Activated CD4-positive, alpha-beta T cell treated with anti-CD3 and anti-CD28 coated beads, Interleukin-2, Interleukin-4, amounts not matched to agents 100 ng/mL and 50 ng/mL, durations not matched to agents 16 hours and 8 hours (primary cell): ENCODE measurements at regions not wholly inside any gene's neighbourhood (a gene's known extent, or its start where the extent isn't known, plus 50 kb on each side); places are given as distances from the start of the nearest gene placed in this dataset.

Experiments
- DNase-seq: peaks from one replicate; pipeline ENCODE4 v3.0.0-alpha.2; 2020; ENCODE audit warnings: low spot score

DNA sequence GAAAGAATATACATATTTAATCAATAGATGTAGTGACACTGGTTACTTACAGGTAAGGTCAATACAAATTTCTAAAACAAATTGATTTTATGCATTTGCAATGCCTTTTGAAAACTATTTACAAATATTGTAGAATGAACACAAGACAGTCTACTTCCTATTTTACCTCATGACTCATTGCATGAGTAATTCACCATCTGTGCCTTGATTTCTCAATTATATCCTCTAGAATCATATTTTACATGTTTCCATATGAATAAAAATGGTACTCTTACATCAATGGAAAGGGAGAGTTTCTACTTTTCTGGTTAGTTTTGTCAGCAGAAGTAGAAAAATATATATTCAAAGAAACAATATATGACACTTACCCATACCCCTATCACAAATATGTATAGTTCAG, 203.8 kb upstream of the CDH7 start:
- DNase-seq = no peak

DNA sequence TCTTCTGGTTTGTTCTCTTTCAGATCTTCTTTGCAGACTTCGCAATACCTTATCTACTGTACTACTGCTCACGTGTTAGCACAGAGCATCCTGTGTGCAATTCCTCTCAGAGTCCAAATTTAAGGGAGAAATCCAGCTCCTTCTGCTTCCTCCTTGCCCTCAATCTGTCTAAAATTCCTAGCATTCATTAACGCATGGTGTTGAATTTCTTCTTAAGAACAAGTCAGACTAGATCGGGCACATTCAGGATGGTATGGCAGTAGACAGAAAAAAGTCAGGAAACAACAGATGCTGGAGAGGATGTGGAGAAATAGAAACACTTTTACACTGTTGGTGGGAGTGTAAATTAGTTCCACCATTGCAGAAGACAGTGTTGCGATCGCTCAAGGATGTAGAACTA, 206.1 kb upstream of the CDH7 start:
- DNase-seq = no peak

DNA sequence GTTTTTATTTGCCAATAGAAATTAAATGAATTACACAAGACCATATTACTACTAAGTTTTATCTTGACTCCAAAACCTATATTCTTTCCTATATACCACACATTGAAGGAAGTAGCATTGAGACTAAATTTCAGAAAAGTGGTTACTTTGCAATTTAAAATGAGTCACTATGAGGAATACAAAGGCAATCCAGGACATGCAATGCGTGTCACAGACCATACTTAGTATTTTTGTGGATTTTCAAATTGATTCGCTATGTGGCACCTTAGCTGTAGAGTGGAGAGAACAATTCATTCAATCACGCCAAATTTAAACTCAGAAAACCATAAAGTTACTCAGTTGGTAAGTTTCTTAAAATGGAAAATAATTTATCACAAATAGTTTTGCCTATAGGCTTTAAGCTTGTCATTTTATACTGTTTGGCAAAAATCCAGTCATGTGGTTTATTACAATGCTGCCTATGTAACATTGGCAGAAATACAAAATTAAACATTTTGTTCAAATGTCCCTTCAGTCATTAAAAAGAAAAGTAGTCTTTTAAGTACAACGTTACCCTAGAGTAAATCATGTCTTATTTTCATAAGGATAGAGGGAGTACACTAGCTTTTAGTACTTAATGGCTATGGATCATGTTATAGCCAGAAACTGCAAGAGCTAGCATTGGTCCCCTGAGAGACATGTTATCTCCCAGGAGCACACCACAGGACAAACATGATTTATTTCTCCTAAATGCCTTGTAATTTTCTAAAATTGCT, 222.8 kb upstream of the CDH7 start:
- DNase-seq = no peak

DNA sequence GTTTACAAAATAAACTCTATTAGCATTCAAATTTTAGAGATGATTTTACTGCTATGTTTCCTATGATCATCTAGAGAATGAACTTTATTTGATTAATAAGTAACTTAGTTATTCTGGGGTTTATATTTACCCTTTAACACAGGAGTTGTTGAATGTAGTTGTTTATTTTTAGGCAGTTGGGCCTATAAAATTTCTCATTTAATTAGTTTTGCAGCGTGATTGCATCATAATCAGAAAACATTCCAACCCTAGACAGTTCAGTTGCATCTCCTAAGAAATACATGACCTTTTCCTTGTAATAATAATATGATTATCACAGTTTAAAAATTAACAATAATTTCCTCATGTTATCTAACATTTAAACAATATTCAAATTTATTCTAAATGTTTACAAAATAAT, 224.7 kb upstream of the CDH7 start:
- no peak for DNase-seq

DNA sequence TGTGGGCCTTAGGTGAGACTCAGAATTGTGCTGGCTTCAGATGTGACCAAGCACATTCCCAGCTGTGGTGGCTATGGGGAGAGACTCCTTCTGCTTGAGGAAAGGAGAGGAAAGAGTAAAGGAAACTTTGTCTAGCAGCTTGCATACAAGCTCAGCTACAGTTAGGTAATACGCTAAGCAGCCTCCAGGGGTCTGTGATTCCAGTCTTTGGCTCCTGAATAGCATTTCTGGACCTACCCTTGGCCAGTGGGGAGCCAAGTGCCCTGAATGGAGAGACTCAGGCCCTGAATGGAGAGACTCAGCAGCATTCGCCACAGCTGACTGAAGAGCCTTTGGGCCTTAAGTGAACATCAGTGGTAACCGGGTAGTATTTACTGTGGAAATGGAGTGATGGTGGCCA, 227.4 kb upstream of the CDH7 start:
- no peak for DNase-seq

DNA sequence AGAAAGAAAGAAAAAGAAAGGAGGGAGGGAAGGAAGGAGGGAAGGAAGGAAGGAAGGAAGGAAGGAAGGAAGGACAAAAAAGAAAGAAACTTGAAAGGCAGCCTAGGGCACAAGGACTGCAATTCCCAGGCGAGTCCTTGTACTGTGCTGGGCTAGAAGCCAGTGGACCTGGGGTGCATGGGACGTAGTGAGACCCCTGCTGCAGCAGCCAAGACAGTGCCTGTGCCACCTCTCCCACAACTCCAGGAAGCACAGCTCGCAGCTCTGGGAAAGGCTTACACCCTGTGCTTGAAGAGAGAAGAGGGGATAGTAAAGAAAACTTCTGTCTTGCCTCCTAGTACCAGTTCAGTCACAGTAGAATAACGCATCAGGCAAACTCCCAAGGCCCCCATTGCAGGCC, 227.9 kb upstream of the CDH7 start:
- DNase-seq = no peak

DNA sequence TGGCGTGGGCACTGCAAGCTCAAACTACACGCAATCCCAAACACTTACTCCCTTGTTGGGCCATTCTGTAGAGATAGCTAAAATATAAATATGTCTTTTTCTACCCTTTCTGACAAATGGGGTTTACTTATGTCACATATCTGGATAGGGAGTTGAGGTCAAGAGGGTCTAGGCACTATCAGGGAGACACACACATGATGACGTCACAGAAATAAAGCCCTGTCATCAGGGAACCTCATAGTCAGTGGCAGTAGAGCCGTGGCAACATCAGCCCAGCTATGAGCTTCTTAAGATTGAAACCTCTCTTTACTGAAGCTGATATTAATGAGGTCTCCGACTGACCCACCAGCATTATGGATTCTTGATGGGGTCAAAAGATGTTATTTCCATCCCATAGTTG, 234.6 kb upstream of the CDH7 start:
- no peak for DNase-seq

DNA sequence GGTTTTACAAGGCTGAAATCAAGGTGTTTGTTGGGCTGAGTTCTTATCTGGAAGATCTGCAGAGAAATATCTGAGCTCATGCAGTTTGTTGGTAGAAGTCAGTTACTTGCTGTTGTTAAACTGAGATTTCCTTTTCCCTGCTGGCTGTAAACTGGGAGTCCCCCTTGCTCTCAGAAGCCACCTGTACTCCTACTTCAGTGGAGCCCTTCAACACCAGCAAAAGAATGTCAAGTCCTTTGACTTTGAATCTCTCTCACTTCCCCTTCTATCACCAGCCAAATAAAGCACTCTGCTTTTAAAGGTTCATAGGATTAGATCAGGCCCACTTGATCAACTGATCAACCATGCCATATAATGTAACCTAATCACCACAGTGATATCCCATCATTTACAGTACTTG, 252.2 kb upstream of the CDH7 start:
- no peak for DNase-seq

DNA sequence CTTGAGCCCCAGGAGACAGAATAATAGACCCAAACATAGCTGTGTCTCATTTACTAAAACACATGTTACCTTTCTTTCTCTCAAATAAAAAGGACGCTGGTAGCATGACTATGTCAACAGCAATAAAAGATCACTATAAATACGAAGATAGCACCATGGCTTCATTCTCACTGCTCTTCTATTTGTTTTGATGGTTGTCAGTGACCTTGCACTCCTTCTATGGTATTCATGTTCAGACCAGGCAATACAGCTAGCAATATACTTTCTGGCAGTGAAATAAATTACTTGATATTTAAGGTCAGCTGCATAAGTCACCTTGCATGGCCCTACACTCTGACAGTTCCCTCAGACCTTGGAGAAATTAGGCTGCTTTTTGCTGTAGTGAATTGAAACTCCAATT, 263.2 kb upstream of the CDH7 start:
- DNase-seq = no peak

DNA sequence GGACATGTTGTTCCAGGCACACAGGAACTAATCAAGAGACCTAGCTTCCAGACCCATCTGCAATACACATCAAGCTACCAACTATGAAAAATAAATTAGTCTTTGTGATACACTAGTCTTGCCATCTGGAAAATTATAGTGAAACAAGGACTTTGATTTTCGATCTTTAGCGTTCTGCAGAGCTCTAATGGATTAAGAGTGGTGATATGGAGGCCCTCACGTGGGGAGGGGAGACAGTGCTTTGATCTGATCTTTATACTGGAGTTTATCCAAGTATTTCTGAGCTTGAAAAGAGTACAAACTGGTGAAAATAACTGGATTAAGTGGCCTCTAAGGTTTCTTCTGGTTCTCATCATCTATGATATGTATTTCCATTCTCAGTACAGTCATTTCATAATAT, 273.4 kb upstream of the CDH7 start:
- DNase-seq = no peak

DNA sequence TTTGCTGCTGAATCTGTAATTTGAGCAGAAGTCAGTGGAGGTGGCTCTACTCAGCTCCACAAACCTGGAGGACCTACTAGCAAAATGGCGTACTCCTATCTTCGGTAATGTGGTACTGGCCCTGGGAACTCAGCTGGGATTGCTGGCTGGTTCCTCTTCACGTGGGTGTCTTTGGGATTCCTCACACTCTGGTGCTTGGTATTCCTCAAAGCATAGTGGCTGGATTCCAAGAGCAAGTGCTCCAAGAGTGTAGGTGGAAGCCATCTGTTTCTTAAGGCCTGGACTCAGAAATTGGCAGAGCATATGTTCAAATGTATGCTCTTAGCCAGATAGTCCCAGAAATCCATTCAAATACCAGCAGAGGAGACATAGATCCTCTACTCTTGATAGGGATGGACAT, 281.9 kb upstream of the CDH7 start:
- no peak for DNase-seq

DNA sequence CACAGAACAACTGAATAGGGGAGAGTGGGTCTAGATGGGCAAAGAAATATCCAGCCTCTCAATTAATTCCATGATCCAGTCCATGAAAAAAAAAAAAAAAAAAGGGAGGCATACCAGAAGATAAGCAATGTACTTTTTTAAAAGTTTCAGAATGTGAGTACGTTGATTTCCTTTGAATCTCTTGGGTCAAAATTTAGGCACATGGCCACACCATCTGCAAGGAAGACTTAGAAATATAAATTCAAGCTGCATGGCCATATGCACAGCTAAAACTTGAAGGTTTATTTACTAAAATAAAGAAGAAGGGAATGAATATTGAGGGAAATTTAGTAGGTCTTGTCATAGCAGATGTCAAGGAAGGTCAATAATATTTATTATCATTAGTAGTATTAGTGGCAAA, 286.5 kb upstream of the CDH7 start:
- DNase-seq = no peak

DNA sequence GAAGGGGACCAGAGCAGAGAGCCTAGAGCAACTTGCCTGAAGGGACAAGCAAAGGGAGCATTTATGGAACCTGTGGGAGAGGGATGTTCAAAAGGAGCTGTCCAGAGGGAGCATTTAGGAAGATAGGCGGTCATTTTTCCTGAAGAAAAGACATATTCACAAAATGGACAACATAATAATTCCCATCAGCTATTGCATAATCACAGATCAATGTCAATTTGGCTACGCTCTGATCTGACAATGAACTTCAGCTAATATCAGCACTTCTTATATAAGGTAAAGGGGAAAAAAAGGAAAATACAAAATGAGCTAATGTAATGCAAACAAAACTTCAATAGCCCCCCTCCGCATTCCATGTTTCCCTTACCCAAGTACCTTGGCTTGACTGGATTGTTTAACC, 291.1 kb upstream of the CDH7 start:
- DNase-seq = no peak

DNA sequence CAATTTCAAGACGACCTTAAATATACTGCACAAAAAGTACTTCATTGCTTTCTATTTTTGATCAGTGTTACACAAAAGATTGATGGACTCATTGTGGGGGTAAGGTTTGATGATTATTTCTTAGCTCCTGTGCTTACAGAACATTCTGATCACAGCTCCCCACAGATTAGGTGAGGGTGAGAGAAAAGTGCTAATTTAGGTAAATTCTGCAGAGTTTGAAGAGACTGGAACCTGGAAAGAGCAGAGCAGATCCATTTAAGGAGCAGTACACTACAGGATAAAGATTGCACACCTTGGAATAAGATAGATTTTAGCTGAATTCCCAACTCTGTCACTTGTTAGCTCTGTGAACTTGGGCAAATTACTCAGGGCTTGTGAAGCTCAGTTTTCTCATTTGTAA, 291.9 kb upstream of the CDH7 start:
- DNase-seq = no peak

DNA sequence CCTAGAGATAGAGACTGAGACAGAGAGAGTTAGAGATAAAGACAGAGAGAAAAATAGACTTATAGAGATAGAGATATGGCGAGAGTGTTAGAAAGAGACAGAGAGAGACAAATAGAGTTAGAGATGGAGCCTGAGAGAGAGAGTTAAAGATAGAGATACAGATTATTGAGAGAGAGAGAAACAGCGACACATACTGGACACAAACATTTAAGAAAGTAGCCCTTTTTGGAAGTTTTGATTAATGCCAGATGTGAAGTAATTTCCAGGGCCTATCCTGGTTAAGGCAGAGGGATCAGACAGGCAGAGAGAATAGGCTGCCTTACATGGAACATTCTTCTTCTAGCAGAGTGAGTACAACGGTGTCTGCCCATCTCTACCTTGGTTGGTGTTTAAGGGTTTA, 311.6 kb upstream of the CDH7 start:
- DNase-seq = no peak

DNA sequence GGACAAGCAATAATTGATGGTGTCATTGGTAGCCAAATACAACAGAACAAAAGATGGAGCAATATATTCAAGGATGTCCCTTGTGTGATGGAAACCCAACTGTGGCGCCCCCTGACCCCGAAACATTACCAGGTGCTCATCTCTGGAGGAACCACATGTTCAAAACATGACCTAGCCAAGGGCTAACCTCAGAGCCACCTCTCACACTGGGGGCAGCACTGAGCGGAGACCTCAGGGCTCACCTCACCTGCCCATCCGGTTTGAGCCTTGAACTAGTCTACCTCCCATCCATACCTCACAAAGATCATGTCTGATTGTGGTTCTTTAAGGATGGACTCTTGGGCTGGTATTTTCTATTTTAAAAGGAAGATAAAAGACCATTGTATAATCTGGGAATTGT, 314.4 kb upstream of the CDH7 start:
- no peak for DNase-seq

DNA sequence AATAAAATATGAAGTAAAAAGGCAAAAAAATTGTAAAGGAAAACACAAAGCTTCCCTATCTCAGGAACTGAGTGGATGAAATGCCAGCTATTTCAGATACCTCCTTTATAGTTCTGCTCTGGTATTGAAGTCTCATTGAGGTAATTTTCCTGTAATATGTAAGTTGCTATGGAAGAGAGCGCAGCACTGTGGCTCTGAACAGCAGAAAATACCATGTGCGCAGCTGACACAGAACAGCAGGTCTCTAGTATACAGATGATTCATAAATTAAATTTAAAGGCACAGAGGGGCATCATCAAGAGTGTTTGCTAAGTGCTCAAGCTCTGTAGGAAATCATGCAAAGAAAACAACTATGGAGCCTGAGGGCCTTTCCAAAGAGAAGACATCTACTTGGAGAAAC, 315.3 kb upstream of the CDH7 start:
- DNase-seq = no peak

DNA sequence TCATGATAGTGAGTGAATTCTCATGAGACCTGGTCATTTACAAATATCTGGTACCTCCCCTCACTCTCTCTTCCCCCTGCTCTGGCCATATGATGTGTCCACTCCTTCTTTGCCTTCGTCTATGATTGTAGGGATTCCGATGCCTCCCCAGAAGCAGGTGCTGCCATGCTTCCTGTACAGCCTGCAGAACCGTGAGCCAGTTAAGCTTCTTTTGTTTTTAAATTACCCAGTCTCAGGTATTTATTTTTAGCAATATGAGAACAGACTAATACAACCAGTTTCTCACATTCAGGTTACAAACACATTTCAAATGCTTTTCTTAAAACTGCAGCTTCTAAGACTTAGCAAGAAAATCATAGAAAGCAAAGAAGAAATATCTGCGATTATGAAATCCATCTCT, 321.2 kb upstream of the CDH7 start:
- DNase-seq = no peak

DNA sequence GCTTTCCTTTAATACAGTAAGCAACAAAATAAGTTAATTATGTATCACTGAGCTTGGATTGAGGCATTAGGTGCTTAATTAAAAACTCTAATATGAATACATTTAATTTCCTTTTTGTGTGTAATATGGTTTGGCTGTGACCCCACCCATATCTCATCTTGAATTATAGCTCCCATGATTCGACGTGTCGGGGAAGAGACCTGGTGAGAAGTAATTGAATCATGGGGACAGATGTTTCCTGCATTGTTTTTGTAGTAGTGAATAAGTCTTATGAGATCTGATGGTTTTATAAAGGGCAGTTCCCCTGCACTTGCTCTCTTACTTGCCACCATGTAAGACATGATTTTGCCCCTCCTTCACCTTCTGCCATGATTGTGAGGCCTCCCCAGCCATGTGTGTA, 325.4 kb upstream of the CDH7 start:
- DNase-seq = no peak

DNA sequence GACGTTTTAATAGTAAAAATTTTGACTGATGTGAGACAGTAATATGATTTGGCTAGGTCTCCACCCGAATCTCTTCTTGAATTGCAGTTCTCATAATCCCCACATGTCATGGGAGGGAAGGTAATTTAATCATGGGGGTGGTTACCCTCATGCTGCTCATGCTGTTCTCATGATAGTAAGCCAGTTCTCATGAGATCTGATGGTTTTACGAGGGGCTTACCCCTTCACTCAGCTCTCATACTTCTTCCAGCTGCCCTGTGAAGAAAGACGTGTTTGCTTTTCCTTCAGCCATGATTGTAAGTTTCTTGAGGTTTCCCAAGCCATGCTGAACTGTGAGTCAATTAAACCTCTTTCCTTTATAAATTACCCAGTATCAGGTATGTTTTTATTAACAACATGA, 327.0 kb upstream of the CDH7 start:
- no peak for DNase-seq

DNA sequence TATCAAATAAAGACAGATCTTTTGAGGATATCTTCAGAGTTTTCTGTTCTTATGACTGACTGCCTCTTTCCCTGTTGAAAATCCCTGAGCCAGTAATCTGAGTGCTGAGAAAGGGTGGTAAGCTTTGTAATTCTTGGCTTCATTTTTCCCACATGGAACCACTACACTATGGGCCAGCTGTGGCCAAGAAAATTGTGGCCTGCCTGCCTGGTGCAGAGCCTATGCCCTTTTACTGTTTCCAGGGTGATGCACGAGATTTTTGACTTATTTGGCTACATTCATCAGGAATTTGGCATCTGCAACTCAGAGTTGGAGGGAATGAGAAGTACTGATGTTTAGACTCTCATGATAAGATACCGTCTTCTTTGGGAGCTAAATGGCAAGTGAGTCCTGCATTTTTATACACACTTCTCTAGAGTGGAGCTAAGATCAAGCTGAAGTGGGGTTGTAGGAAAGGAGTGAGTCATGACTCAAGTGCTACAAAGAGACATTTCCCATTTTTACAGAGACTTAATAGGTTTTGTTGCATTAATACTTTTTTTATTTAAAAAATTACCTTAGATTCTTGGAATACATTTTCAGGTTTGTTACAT, 328.2 kb upstream of the CDH7 start:
- no peak for DNase-seq

DNA sequence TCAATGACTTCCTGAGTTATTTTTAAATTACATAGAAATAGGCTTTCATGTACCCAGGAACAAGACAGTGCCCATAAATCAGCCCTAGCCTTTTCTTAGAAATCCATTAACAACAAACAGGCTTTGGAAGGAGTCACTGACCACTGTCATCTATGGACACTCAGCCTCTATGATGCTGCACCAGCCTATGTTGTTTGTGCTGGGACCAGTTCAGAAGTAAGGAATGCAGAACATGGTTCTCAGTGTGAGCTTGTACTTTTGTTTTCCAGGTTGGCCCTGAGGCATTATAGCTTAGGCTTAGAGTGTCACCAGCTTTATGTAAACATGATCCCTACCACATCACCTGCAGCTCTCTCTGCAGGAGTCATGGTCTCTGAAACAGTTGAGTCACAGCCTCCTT, 335.7 kb upstream of the CDH7 start:
- no peak for DNase-seq

DNA sequence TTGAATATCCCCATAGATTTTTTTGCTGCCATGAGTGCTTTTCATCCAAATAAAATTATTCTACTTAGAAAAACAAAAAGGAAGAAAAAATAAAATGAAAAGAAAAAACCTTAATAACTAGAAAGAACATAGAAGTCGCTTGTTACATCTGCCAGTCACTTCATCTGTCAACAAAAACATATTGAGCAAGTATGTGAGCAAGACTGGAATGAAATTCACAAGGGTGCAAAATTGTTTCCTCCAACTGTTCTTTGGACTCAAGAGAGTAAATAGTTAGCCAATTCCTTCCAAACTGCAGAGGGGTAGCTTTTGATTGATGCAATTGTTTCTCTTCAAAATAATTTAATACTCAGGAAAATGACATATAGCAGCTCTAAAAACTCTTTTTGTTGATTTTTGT, 336.3 kb upstream of the CDH7 start:
- DNase-seq = no peak

DNA sequence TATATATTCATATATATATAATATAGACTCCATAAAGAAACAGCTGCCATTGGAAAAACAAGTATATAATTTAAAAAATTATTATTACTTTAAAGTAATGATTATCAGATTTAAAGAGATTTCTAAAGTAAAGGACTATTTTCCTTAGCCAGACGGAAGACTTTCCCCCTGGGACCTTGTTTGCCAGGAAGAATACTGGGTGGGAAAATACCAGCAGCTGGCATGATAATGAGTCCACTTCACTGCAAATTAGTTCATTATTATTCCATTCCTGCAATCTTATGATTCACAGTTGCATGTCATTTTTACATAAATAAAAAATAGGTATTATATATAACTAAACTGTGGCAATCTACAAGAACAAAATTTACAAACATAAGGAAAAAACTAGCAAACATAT, 339.8 kb upstream of the CDH7 start:
- DNase-seq = no peak
